HepG2 (cell line): ENCODE measurements at regions not wholly inside any gene's neighbourhood (a gene's known extent, or its start where the extent isn't known, plus 50 kb on each side); places are given as distances from the start of the nearest gene placed in this dataset.

Experiments
- MXI1 ChIP-seq: IDR thresholded peaks from 3 replicates; pipeline ENCODE4 v1.6.1; 2012; ENCODE audit warnings: low read depth, low read length, inconsistent platforms, borderline replicate concordance
- POLR2AphosphoS2 ChIP-seq: IDR thresholded peaks from 2 replicates; pipeline ENCODE4 v1.6.1; 2011; ENCODE audit warnings: low read depth, low read length, improper control_type of control experiment
- ZFP41 ChIP-seq: sonication (generic); formaldehyde crosslinking; IDR thresholded peaks from 2 replicates; pipeline ENCODE4 v1.4.0; 2020; ENCODE audit warnings: mild to moderate bottlenecking, missing genetic modification reagents, borderline replicate concordance

DNA sequence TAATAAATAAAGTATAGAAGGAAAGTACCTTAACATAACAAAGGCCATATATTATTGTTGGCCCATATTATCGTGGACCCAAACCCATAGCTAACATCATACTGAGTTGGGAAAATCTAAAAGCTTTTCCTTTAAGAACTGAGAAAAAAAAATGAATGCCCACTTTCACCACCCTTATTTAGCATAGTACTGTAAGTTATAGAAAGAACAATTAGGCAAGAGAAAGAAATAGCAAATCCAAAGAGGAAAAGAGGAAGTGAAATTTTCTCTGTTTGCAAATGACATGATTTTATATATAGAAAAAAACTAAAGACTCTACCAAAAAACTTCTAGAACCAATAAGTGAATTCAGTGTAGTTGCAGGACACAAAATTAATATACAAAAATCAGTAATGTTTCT lies 1854.6 kb downstream of the PCDH7 start:
- TF ChIP-seq ZFP41 (CRISPR knock-in tag): no peak
- TF ChIP-seq POLR2AphosphoS2: no peak
- TF ChIP-seq MXI1: no peak
